Right atrium auricular region (tissue), 2 donors: ENCODE measurements at regions not wholly inside any gene's neighbourhood (a gene's known extent, or its start where the extent isn't known, plus 50 kb on each side); places are given as distances from the start of the nearest gene placed in this dataset.

Source experiments
- DNase-seq: peaks from one replicate; pipeline ENCODE4 v3.0.0-alpha.2; 2019; ENCODE audit warnings: low spot score
- H3K27ac ChIP-seq, 2 donors: fragments of 200-600 bp; sonication (generic); 1 replicate in 1 of 2; 2 replicates in 1 of 2; pipeline ENCODE4 v1.5.1; 2016 to 2019
- H3K27me3 ChIP-seq, 2 donors: fragments of 200-600 bp; sonication (generic); one replicate each; pipeline versions ENCODE4 v1.5.1 to v1.6.0; 2017 to 2019
- H3K36me3 ChIP-seq: fragments of 200-600 bp; sonication (generic); one replicate; pipeline ENCODE4 v1.5.1; 2016
- H3K4me1 ChIP-seq, 2 donors: fragments of 200-600 bp; sonication (generic); one replicate each; pipeline versions ENCODE4 v1.5.1 to v1.6.0; 2017 to 2019
- H3K4me3 ChIP-seq, 2 donors: fragments of 200-600 bp; sonication (generic); 1 replicate in 1 of 2; 2 replicates in 1 of 2; pipeline ENCODE4 v1.5.1; 2017 to 2019; ENCODE audit warnings: mild to moderate bottlenecking in 1 of 2, moderate library complexity in 1 of 2
- H3K9me3 ChIP-seq, 2 donors: fragments of 200-600 bp; sonication (generic); one replicate each; pipeline ENCODE4 v1.5.1; 2019
- CTCF ChIP-seq, 2 donors: fragments of 200-600 bp; sonication (generic); IDR thresholded peaks; one replicate each; pipeline ENCODE4 v1.5.1; 2019; ENCODE audit warnings: antibody characterized with exemption in 2 of 2

GRCh38 chr13:53494406-53494805, 465.8 kb downstream of the OLFM4 start:
- H3K9me3 ChIP-seq, result no peaks in the 10 kb centered on the region
- H3K4me1 ChIP-seq, result no peaks in the 10 kb centered on the region
- no peak overlapping the region for H3K27ac ChIP-seq
- no peak overlapping the region for H3K4me3 ChIP-seq
- DNase-seq, result no peak
- TF ChIP-seq CTCF (IDR thresholded peaks at IDR 0.05), result no peak
- no peaks in the 10 kb centered on the region for H3K27me3 ChIP-seq
- H3K36me3 ChIP-seq, result no peaks in the 10 kb centered on the region

GRCh38 chr13:53499576-53500133, 471.0 kb downstream of the OLFM4 start:
- Histone ChIP-seq H3K9me3 (no peaks in the 10 kb centered on the region), H3K4me1 (no peaks in the 10 kb centered on the region), H3K36me3 (no peaks in the 10 kb centered on the region), H3K27me3 (no peaks in the 10 kb centered on the region), H3K4me3 (no peak overlapping the region), H3K27ac (no peak overlapping the region)
- TF ChIP-seq CTCF (IDR thresholded peaks at IDR 0.05), result no peak
- DNase-seq, result no peak

- Histone ChIP-seq H3K36me3 (no peaks in the 10 kb centered on the region), H3K9me3 (no peaks in the 10 kb centered on the region), H3K4me3 (no peak overlapping the region), H3K4me1 (no peaks in the 10 kb centered on the region), H3K27me3 (no peaks in the 10 kb centered on the region), H3K27ac (no peak overlapping the region)
- DNase-seq, result no peak
- TF ChIP-seq CTCF (IDR thresholded peaks at IDR 0.05), result no peak
Measured at GRCh38 chr13:53501387-53501786, 472.8 kb downstream of the OLFM4 start.

- Histone ChIP-seq H3K9me3 (no peaks in the 10 kb centered on the region), H3K27me3 (no peaks in the 10 kb centered on the region), H3K36me3 (no peaks in the 10 kb centered on the region), H3K4me3 (no peak overlapping the region), H3K4me1 (no peaks in the 10 kb centered on the region), H3K27ac (no peak overlapping the region)
- no peak for DNase-seq
- no peak for TF ChIP-seq CTCF (IDR thresholded peaks at IDR 0.05)
Measured at GRCh38 chr13:53507741-53508140, 479.1 kb downstream of the OLFM4 start.

- Histone ChIP-seq H3K27me3 (no peaks in the 10 kb centered on the region), H3K9me3 (no peaks in the 10 kb centered on the region), H3K27ac (no peak overlapping the region), H3K4me3 (no peak overlapping the region), H3K36me3 (no peaks in the 10 kb centered on the region), H3K4me1 (no peaks in the 10 kb centered on the region)
- no peak for DNase-seq
- no peak for TF ChIP-seq CTCF (IDR thresholded peaks at IDR 0.05)
Measured at GRCh38 chr13:53512635-53513034, 484.0 kb downstream of the OLFM4 start.

- Histone ChIP-seq H3K4me3 (peak overlapping the region in 1 of 2 donors; percentile 0), H3K4me1 (no peaks in the 10 kb centered on the region), H3K27me3 (no peaks in the 10 kb centered on the region), H3K27ac (no peak overlapping the region), H3K9me3 (no peaks in the 10 kb centered on the region), H3K36me3 (no peaks in the 10 kb centered on the region)
- no peak for TF ChIP-seq CTCF (IDR thresholded peaks at IDR 0.05)
- no peak for DNase-seq
Measured at GRCh38 chr13:53513226-53513625, 484.6 kb downstream of the OLFM4 start.
